ENCODE measurements at regions not wholly inside any gene's neighbourhood (a gene's known extent, or its start where the extent isn't known, plus 50 kb on each side); places are given as distances from the start of the nearest gene placed in this dataset.

GRCh38 chr10:84876116-84876999, 548.0 kb downstream of the CCSER2 start:
- H3K23ac ChIP-seq (ENCODE audit: insufficient read length, low read depth, low read length): no peak overlapping the region
- H2AFZ ChIP-seq (ENCODE audit: low read length): no peak overlapping the region
- H3K14ac ChIP-seq (ENCODE audit: insufficient read depth, low read length): no peak overlapping the region

More at GRCh38 chr10:84876116-84876999, 548.0 kb downstream of the CCSER2 start:
- no peak overlapping the region for H3K27ac Mint-ChIP-seq
- Histone ChIP-seq H3K79me1 (ENCODE audit: insufficient read depth, low read depth, low read length, poor library complexity, severe bottlenecking) (no peaks in the 10 kb centered on the region), H4K8ac (replicated peaks; ENCODE audit: insufficient read length, low read depth, low read length) (no peak overlapping the region), H3K18ac (ENCODE audit: insufficient read length, low read depth, low read length) (no peak overlapping the region), H4K91ac (ENCODE audit: insufficient read length, low read depth, low read length) (no peak overlapping the region), H3K79me2 (ENCODE audit: insufficient read depth, low read length) (no peaks in the 10 kb centered on the region), H2BK15ac (ENCODE audit: low read depth, low read length) (no peak overlapping the region), H3K9ac (ENCODE audit: extremely low read depth, insufficient read length, low read length) (no peak overlapping the region), H3K56ac (ENCODE audit: insufficient read length, low read depth, low read length) (no peak overlapping the region), H2BK20ac (ENCODE audit: low read depth, low read length, poor library complexity, severe bottlenecking) (no peak overlapping the region), H3K4me1 (ENCODE audit: insufficient read depth, low read length) (no peaks in the 10 kb centered on the region), H3K27ac (ENCODE audit: insufficient read length, low read depth, low read length) (no peak overlapping the region), H2AK5ac (ENCODE audit: insufficient read length, low read length) (no peak overlapping the region), H2BK5ac (ENCODE audit: insufficient read length, low read length) (no peak overlapping the region), H2BK12ac (ENCODE audit: insufficient read length, low read depth, low read length) (no peak overlapping the region), H3K23me2 (ENCODE audit: insufficient read length, low read depth, low read length, poor library complexity, severe bottlenecking) (no peaks in the 10 kb centered on the region), H3K27me3 (ENCODE audit: insufficient read depth, low read length) (no peaks in the 10 kb centered on the region), H4K5ac (ENCODE audit: insufficient read length, low read depth, low read length) (no peak overlapping the region), H3K9me3 (ENCODE audit: control insufficient read depth, low read depth, low read length) (no peaks in the 10 kb centered on the region), H2BK120ac (ENCODE audit: low read depth, low read length, poor library complexity, severe bottlenecking) (no peak overlapping the region), H3T11ph (ENCODE audit: low read length) (no peak overlapping the region), H3K4me2 (ENCODE audit: insufficient read depth, insufficient read length, low read length) (no peak overlapping the region), H3K4ac (ENCODE audit: low read depth, low read length) (no peak overlapping the region), H4K20me1 (ENCODE audit: control insufficient read depth, insufficient read depth, insufficient read length) (no peaks in the 10 kb centered on the region)
- H3K4me3 Mint-ChIP-seq: no peak overlapping the region
- WGBS (ENCODE audit: extremely low coverage, insufficient read length, low lambda C conversion rate): no CpG with 5 or more reads among the region's 4 CpGs
- H3K27me3 Mint-ChIP-seq (ENCODE audit: low read depth): no peaks in the 10 kb centered on the region
- TF ChIP-seq CTCF (conservative IDR thresholded peaks at IDR 0.05): no peak
- no peaks in the 10 kb centered on the region for H3K9me3 Mint-ChIP-seq
- H3K4me1 Mint-ChIP-seq: no peaks in the 10 kb centered on the region
- DNase-seq: no peak
- no peaks in the 10 kb centered on the region for H3K36me3 Mint-ChIP-seq (ENCODE audit: insufficient read depth in 1 of 3, low read depth in 3 of 3)

All from H9 (cell line).